Calu3 (cell line): ENCODE measurements at regions not wholly inside any gene's neighbourhood (a gene's known extent, or its start where the extent isn't known, plus 50 kb on each side); places are given as distances from the start of the nearest gene placed in this dataset.

Experiments
- BruUV-seq: library from RNA; stranded (reverse); fragments of 400-500 nt; replicated peaks from 2 replicates; lab custom pipeline; 2021; lab: Mats Ljungman, UMichigan
- CTCF ChIA-PET: fragments of 300-600 bp; sonication (Branson Sonifier 250); formaldehyde crosslinking; loops from one replicate; lab custom pipeline; 2022; ENCODE audit warnings: antibody characterized with exemption; lab: Charles Lee
- DNase-seq: peaks from one replicate; pipeline ENCODE4 v3.0.0; 2022
- H3K27ac Mint-ChIP-seq: one replicate; pipeline ENCODE4 v1.8.0; 2022; ENCODE audit warnings: mixed read lengths; ENCODE audit not compliant: unreplicated experiment
- H3K27me3 Mint-ChIP-seq: one replicate; pipeline ENCODE4 v1.8.0; 2022; ENCODE audit warnings: mixed read lengths; ENCODE audit not compliant: unreplicated experiment
- H3K36me3 Mint-ChIP-seq: one replicate; pipeline ENCODE4 v1.8.0; 2022; ENCODE audit warnings: mild to moderate bottlenecking, moderate library complexity, mixed read lengths; ENCODE audit not compliant: insufficient read depth, unreplicated experiment
- H3K4me1 Mint-ChIP-seq: one replicate; pipeline ENCODE4 v1.8.0; 2022; ENCODE audit warnings: mild to moderate bottlenecking, low read depth, mixed read lengths; ENCODE audit not compliant: unreplicated experiment
- H3K4me3 Mint-ChIP-seq: one replicate; pipeline ENCODE4 v1.8.0; 2022; ENCODE audit warnings: mild to moderate bottlenecking, low read depth, moderate library complexity, mixed read lengths; ENCODE audit not compliant: unreplicated experiment
- H3K9me3 Mint-ChIP-seq: one replicate; pipeline ENCODE4 v1.8.0; 2022; ENCODE audit warnings: low read depth, mixed read lengths; ENCODE audit not compliant: unreplicated experiment
- intact Hi-C: fragments of 100-400 bp; cut with micrococcal nuclease; formaldehyde crosslinking; loops from one replicate; pipeline ENCODE4 v1.10.0; 2022; ENCODE audit not compliant: unreplicated experiment
- TF ChIP-seq, protein P1 (sequence below): fragments of 200-600 bp; IDR thresholded peaks from one replicate; pipeline ENCODE4 v1.8.0; 2022; ENCODE audit warnings: antibody characterized with exemption; ENCODE audit not compliant: unreplicated experiment

GRCh38 chr13:106987427-106987785, 419.5 kb upstream of the ARGLU1 start:
- H3K27me3 Mint-ChIP-seq = no peaks in the 10 kb centered on the region
- BruUV-seq = no TSS peak
- H3K4me3 Mint-ChIP-seq = no peak overlapping the region
- H3K4me1 Mint-ChIP-seq = no peaks in the 10 kb centered on the region
- DNase-seq = no peak
- H3K36me3 Mint-ChIP-seq = no peaks in the 10 kb centered on the region
- intact Hi-C loops = no loop called here
- TF ChIP-seq, protein P1, sequence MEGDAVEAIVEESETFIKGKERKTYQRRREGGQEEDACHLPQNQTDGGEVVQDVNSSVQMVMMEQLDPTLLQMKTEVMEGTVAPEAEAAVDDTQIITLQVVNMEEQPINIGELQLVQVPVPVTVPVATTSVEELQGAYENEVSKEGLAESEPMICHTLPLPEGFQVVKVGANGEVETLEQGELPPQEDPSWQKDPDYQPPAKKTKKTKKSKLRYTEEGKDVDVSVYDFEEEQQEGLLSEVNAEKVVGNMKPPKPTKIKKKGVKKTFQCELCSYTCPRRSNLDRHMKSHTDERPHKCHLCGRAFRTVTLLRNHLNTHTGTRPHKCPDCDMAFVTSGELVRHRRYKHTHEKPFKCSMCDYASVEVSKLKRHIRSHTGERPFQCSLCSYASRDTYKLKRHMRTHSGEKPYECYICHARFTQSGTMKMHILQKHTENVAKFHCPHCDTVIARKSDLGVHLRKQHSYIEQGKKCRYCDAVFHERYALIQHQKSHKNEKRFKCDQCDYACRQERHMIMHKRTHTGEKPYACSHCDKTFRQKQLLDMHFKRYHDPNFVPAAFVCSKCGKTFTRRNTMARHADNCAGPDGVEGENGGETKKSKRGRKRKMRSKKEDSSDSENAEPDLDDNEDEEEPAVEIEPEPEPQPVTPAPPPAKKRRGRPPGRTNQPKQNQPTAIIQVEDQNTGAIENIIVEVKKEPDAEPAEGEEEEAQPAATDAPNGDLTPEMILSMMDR = no peak
- H3K9me3 Mint-ChIP-seq = peaks cover 2% of the 10 kb centered on the region
- CTCF ChIA-PET = no interaction called here
- no peak overlapping the region for H3K27ac Mint-ChIP-seq

DNA sequence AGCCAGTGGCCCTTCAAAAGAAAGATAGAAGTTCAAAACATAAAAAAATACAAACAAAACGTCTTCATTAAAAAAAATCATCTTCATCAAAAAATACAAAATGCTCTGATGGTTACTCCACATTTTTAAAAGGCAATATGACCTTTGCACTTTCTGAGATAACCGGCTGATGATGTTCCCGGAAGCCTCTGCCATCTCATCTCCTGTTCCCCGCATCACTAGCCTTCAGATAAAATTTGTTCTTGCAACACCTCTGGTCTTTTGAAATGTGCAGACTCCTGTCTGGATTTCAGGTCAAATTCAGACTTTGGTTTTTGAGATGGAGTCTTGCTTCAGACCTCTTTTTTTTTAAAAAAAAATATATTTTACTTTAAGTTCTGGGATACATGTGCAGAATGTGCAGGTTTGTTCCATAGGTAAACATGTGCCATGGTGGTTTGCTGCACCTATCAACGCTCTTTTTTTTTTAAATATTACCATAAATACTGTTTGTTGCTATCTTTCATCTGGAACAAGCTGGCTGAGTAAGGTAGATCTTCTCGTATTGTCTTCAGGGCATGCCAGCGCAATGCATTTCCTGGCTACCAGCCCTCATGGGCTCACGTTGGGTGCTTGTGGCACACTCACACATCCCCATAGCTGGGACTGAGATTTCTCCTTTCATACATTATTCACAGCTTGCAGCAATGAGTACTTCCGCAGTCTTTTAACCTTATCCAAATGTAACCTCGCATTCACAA, 418.9 kb upstream of the ARGLU1 start:
- no peaks in the 10 kb centered on the region for H3K36me3 Mint-ChIP-seq
- intact Hi-C loops = no loop called here
- CTCF ChIA-PET = no interaction called here

GRCh38 chr13:106986033-106986484, 418.1 kb upstream of the ARGLU1 start:
- Mint-ChIP-seq H3K27ac (no peak overlapping the region), H3K27me3 (no peaks in the 10 kb centered on the region), H3K4me1 (no peaks in the 10 kb centered on the region), H3K36me3 (no peaks in the 10 kb centered on the region), H3K4me3 (no peak overlapping the region), H3K9me3 (peaks cover 6% of the 10 kb centered on the region)
- TF ChIP-seq, protein P1 = no peak
- CTCF ChIA-PET = no interaction called here
- no TSS peak for BruUV-seq
- intact Hi-C loops = no loop called here
- no peak for DNase-seq

More for the DNA sequence above, 418.9 kb upstream of the ARGLU1 start:
- TF ChIP-seq, protein P1 = no peak
- no peak for DNase-seq
- no peaks in the 10 kb centered on the region for H3K4me1 Mint-ChIP-seq
- H3K27ac Mint-ChIP-seq = no peak overlapping the region
- no peaks in the 10 kb centered on the region for H3K27me3 Mint-ChIP-seq
- H3K9me3 Mint-ChIP-seq = peaks cover 3% of the 10 kb centered on the region
- no TSS peak for BruUV-seq
- no peak overlapping the region for H3K4me3 Mint-ChIP-seq

GRCh38 chr13:106985481-106985880, 417.5 kb upstream of the ARGLU1 start:
- no peaks in the 10 kb centered on the region for H3K27me3 Mint-ChIP-seq
- H3K4me1 Mint-ChIP-seq = no peaks in the 10 kb centered on the region
- no TSS peak for BruUV-seq
- no peak for DNase-seq
- no peak overlapping the region for H3K4me3 Mint-ChIP-seq
- CTCF ChIA-PET = no interaction called here
- H3K27ac Mint-ChIP-seq = no peak overlapping the region
- H3K9me3 Mint-ChIP-seq = peaks cover 6% of the 10 kb centered on the region
- intact Hi-C loops = no loop called here
- TF ChIP-seq, protein P1 = no peak
- no peaks in the 10 kb centered on the region for H3K36me3 Mint-ChIP-seq
